ENCODE measurements at regions not wholly inside any gene's neighbourhood (a gene's known extent, or its start where the extent isn't known, plus 50 kb on each side); places are given as distances from the start of the nearest gene placed in this dataset.

DNA sequence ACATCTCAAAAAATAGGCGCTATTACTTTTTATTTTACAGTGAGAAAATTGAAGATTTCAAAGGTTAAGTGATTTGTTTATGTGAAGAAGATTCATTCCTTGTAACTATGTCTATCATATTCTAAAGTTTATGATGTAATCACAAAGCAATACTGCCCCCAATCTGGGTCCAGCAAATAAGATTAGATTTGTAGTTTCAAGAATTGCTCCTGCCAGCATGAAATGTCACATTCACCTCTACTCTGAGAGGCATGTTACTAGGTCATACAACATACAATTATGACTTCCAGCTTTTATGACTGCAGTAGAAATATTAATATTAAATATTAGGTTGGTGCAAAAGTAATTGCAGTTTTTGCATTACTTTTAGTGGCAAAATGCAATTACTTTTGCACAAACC lies 976.2 kb downstream of the FSTL5 start:
- Mint-ChIP-seq H3K36me3 (ENCODE audit: low read depth) (no peaks in the 10 kb centered on the region), H3K9me3 (no peaks in the 10 kb centered on the region), H3K27ac (ENCODE audit: unreplicated experiment) (no peak overlapping the region), H3K27me3 (ENCODE audit: low read depth) (no peaks in the 10 kb centered on the region), H3K4me1 (no peaks in the 10 kb centered on the region), H3K4me3 (no peak overlapping the region)
- TF ChIP-seq, protein P1, sequence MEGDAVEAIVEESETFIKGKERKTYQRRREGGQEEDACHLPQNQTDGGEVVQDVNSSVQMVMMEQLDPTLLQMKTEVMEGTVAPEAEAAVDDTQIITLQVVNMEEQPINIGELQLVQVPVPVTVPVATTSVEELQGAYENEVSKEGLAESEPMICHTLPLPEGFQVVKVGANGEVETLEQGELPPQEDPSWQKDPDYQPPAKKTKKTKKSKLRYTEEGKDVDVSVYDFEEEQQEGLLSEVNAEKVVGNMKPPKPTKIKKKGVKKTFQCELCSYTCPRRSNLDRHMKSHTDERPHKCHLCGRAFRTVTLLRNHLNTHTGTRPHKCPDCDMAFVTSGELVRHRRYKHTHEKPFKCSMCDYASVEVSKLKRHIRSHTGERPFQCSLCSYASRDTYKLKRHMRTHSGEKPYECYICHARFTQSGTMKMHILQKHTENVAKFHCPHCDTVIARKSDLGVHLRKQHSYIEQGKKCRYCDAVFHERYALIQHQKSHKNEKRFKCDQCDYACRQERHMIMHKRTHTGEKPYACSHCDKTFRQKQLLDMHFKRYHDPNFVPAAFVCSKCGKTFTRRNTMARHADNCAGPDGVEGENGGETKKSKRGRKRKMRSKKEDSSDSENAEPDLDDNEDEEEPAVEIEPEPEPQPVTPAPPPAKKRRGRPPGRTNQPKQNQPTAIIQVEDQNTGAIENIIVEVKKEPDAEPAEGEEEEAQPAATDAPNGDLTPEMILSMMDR (conservative IDR thresholded peaks at IDR 0.05) = no peak
- no peak for DNase-seq (ENCODE audit: low read depth, low spot score)

DNA sequence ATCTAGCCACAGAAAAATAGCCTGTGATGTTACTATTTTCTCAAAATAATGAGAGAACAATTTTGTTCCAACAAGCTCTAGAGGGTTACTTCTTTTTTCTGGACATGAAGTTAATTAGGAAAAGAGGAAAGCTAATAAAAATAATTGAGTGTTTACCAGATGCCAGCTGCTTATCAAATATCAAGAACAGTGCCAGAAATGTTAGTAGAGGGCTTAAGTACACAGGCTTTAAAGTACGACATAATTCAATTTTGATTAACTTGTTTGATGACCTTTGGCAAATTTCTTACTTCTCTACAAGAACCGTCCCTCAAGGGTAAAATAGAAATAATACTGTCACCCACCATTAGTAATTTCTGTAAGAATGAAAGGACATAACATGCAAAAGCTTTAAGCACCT lies 977.0 kb downstream of the FSTL5 start:
- Mint-ChIP-seq H3K27me3 (ENCODE audit: low read depth) (no peaks in the 10 kb centered on the region), H3K4me3 (no peak overlapping the region), H3K9me3 (no peaks in the 10 kb centered on the region), H3K36me3 (ENCODE audit: low read depth) (no peaks in the 10 kb centered on the region), H3K4me1 (no peaks in the 10 kb centered on the region), H3K27ac (ENCODE audit: unreplicated experiment) (no peak overlapping the region)
- TF ChIP-seq, protein P1 (conservative IDR thresholded peaks at IDR 0.05) = no peak
- no peak for DNase-seq (ENCODE audit: low read depth, low spot score)

DNA sequence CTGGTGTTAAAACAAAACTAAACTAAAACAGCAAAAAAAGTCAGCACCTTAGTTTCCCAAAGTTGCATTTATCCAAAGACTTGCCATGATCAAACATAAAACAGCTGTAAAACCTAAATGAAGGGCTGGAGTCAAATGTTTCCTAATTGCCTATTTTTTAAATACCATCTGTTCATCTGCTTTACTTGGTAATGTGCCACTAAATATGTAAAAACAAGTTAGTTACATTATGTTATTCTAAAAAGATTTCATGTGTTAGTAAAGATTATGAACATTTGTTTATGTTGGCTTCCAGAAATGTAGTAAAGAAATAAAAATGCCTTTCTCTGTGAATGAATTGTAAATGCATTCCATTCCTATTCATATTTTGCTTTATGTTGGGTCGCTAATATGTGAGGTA lies 977.8 kb downstream of the FSTL5 start:
- Mint-ChIP-seq H3K36me3 (ENCODE audit: low read depth) (no peaks in the 10 kb centered on the region), H3K27ac (ENCODE audit: unreplicated experiment) (no peak overlapping the region)
- no peak for DNase-seq (ENCODE audit: low read depth, low spot score)

DNA sequence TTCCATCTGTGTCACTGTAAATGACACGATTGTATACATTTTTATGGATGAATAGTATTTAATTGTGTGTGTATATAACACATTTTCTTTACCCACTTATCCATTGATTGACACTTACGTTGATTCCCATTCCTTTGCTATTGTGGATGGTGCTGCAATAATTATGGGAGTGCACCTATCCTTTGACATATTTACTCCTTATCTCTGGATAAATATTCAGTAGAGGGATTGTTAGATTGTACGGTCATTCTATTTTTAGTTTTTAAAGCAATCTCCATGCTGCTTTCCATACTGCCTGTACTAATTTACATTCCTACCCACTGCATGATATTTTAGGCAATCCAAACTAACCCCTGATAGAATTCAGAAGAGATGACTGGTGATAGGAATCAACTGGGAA lies 980.1 kb downstream of the FSTL5 start:
- H3K36me3 Mint-ChIP-seq (ENCODE audit: low read depth) = no peaks in the 10 kb centered on the region
- no peak overlapping the region for H3K4me3 Mint-ChIP-seq
- DNase-seq (ENCODE audit: low read depth, low spot score) = no peak
- H3K4me1 Mint-ChIP-seq = no peaks in the 10 kb centered on the region
- no peak overlapping the region for H3K27ac Mint-ChIP-seq (ENCODE audit: unreplicated experiment)
- H3K9me3 Mint-ChIP-seq = no peaks in the 10 kb centered on the region
- TF ChIP-seq, protein P1 (conservative IDR thresholded peaks at IDR 0.05) = no peak
- H3K27me3 Mint-ChIP-seq (ENCODE audit: low read depth) = no peaks in the 10 kb centered on the region

More for the DNA sequence above, 977.8 kb downstream of the FSTL5 start:
- H3K9me3 Mint-ChIP-seq = no peaks in the 10 kb centered on the region
- no peaks in the 10 kb centered on the region for H3K27me3 Mint-ChIP-seq (ENCODE audit: low read depth)
- TF ChIP-seq, protein P1 (conservative IDR thresholded peaks at IDR 0.05) = no peak
- no peaks in the 10 kb centered on the region for H3K4me1 Mint-ChIP-seq
- no peak overlapping the region for H3K4me3 Mint-ChIP-seq

DNA sequence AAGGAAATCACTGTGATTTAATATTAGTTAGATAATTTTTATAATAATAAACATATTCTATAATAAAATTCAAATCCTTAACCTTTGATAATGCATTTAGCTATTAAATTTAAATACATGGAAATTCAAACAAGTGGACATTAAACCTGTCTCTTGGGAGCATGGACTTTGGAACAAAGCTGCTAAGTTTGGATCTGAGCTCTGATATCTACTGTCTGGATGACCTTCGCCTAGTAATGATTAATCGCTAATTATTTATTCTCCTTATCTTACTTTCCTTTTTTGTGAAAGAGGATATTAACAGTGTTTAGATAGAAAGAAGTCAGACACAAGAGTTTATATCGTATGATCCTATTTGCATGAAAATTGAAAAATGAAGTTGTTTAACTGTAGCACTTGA lies 980.9 kb downstream of the FSTL5 start:
- H3K4me1 Mint-ChIP-seq = no peaks in the 10 kb centered on the region
- no peaks in the 10 kb centered on the region for H3K27me3 Mint-ChIP-seq (ENCODE audit: low read depth)
- TF ChIP-seq, protein P1 (conservative IDR thresholded peaks at IDR 0.05) = no peak
- no peak overlapping the region for H3K27ac Mint-ChIP-seq (ENCODE audit: unreplicated experiment)
- no peaks in the 10 kb centered on the region for H3K36me3 Mint-ChIP-seq (ENCODE audit: low read depth)
- no peaks in the 10 kb centered on the region for H3K9me3 Mint-ChIP-seq
- H3K4me3 Mint-ChIP-seq = no peak overlapping the region
- DNase-seq (ENCODE audit: low read depth, low spot score) = no peak

DNA sequence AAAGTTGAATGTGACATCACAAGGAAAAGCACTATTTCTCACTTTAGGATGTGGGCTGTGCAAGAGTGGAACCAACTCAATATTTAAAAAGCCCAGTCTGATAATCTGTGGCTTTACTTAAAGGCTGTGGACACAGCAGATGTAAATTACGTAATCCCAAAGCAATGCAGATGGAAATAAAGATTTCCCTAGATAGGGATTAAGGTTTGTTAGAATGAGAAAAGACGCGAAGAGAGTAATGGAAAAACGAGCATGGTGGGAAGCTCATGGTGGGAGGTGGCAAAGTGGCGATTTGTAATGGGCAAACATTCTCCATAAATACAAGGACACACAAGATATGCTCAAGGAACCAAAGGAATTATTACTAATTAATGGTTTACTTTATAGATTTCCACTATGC lies 985.5 kb downstream of the FSTL5 start:
- DNase-seq (ENCODE audit: low read depth, low spot score) = no peak
- TF ChIP-seq, protein P1 (conservative IDR thresholded peaks at IDR 0.05) = no peak
- no peak overlapping the region for H3K4me3 Mint-ChIP-seq
- H3K27ac Mint-ChIP-seq (ENCODE audit: unreplicated experiment) = no peak overlapping the region
- no peaks in the 10 kb centered on the region for H3K27me3 Mint-ChIP-seq (ENCODE audit: low read depth)
- H3K36me3 Mint-ChIP-seq (ENCODE audit: low read depth) = no peaks in the 10 kb centered on the region
- no peaks in the 10 kb centered on the region for H3K9me3 Mint-ChIP-seq
- no peaks in the 10 kb centered on the region for H3K4me1 Mint-ChIP-seq
